Muscle layer of duodenum (tissue), 2 donors: ENCODE measurements at regions not wholly inside any gene's neighbourhood (a gene's known extent, or its start where the extent isn't known, plus 50 kb on each side); places are given as distances from the start of the nearest gene placed in this dataset.

Experiments used
- H3K27ac ChIP-seq: one replicate; pipeline ENCODE4 v1.7.0; 2013; ENCODE audit warnings: mild to moderate bottlenecking, low read length
- H3K27me3 ChIP-seq: one replicate; pipeline ENCODE4 v1.7.0; 2013; ENCODE audit warnings: low read depth, mild to moderate bottlenecking, control low read depth, low read length
- H3K36me3 ChIP-seq, 2 donors: one replicate each; pipeline ENCODE4 v1.7.0; 2013; ENCODE audit warnings: low read length in 2 of 2, control low read depth in 1 of 2, mild to moderate bottlenecking in 1 of 2; ENCODE audit not compliant: insufficient read depth in 2 of 2, control insufficient read depth in 1 of 2
- H3K4me1 ChIP-seq, 2 donors: one replicate each; pipeline ENCODE4 v1.7.0; 2013; ENCODE audit warnings: low read length in 2 of 2, mild to moderate bottlenecking in 2 of 2, control low read depth in 1 of 2, moderate library complexity in 1 of 2; ENCODE audit not compliant: insufficient read depth in 2 of 2, control insufficient read depth in 1 of 2
- H3K4me3 ChIP-seq, 2 donors: one replicate each; pipeline ENCODE4 v1.7.0; 2013; ENCODE audit warnings: low read length in 2 of 2, low read depth in 1 of 2, mild to moderate bottlenecking in 1 of 2
- H3K9me3 ChIP-seq, 2 donors: one replicate each; pipeline ENCODE4 v1.7.0; 2013; ENCODE audit warnings: low read length in 2 of 2, control low read depth in 1 of 2, mild to moderate bottlenecking in 1 of 2; ENCODE audit not compliant: control insufficient read depth in 1 of 2
- donor health status: healthy.

- H3K4me1 ChIP-seq, result no peaks in the 10 kb centered on the region
- no peaks in the 10 kb centered on the region for H3K27me3 ChIP-seq
- H3K27ac ChIP-seq, result no peak overlapping the region
- no peaks in the 10 kb centered on the region for H3K9me3 ChIP-seq
- H3K36me3 ChIP-seq, result no peaks in the 10 kb centered on the region
- no peak overlapping the region for H3K4me3 ChIP-seq
Measured at GRCh38 chr4:77367638-77368037, 210.6 kb downstream of the CCNG2 start.

- Histone ChIP-seq H3K36me3 (no peaks in the 10 kb centered on the region), H3K27me3 (no peaks in the 10 kb centered on the region), H3K4me1 (no peaks in the 10 kb centered on the region), H3K27ac (no peak overlapping the region), H3K4me3 (no peak overlapping the region), H3K9me3 (no peaks in the 10 kb centered on the region)
Measured at GRCh38 chr4:77372375-77372774, 215.4 kb downstream of the CCNG2 start.

GRCh38 chr4:77375866-77376607 lies 219.0 kb downstream of the CCNG2 start:
- Histone ChIP-seq H3K4me3 (no peak overlapping the region), H3K27me3 (no peaks in the 10 kb centered on the region), H3K4me1 (no peaks in the 10 kb centered on the region), H3K9me3 (no peaks in the 10 kb centered on the region), H3K27ac (no peak overlapping the region), H3K36me3 (no peaks in the 10 kb centered on the region)

GRCh38 chr4:77376788-77377460 lies 219.9 kb downstream of the CCNG2 start:
- no peaks in the 10 kb centered on the region for H3K9me3 ChIP-seq
- no peaks in the 10 kb centered on the region for H3K4me1 ChIP-seq
- H3K27ac ChIP-seq, result no peak overlapping the region
- no peak overlapping the region for H3K4me3 ChIP-seq
- no peaks in the 10 kb centered on the region for H3K27me3 ChIP-seq
- H3K36me3 ChIP-seq, result no peaks in the 10 kb centered on the region

DNA sequence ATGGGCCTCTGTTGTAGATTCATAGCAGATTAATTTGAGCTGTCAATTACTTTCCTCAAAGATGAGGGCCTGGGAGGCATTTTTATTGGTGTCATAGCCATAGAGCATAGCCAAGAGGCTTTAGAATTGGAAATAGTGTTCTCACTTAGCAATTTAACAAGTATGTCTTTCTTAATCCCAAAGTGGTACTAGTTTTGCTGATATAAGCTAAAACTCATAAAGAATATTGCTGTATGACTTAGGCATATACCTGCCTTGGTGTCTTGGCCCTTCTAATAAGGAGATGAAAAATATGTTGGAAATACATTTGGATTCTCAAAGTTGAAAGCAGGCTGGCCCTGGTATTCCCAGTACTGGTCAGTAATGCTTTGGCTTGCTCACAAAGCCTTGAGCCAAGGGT lies 221.5 kb upstream of the CXCL13 start:
- H3K27me3 ChIP-seq, result no peaks in the 10 kb centered on the region
- H3K27ac ChIP-seq, result no peak overlapping the region
- no peaks in the 10 kb centered on the region for H3K4me1 ChIP-seq
- no peaks in the 10 kb centered on the region for H3K9me3 ChIP-seq
- no peak overlapping the region for H3K4me3 ChIP-seq
- H3K36me3 ChIP-seq, result no peaks in the 10 kb centered on the region

GRCh38 chr4:77385124-77385969 lies 220.3 kb upstream of the CXCL13 start:
- no peaks in the 10 kb centered on the region for H3K4me1 ChIP-seq
- no peaks in the 10 kb centered on the region for H3K36me3 ChIP-seq
- no peaks in the 10 kb centered on the region for H3K27me3 ChIP-seq
- no peaks in the 10 kb centered on the region for H3K9me3 ChIP-seq
- no peak overlapping the region for H3K27ac ChIP-seq
- no peak overlapping the region for H3K4me3 ChIP-seq

DNA sequence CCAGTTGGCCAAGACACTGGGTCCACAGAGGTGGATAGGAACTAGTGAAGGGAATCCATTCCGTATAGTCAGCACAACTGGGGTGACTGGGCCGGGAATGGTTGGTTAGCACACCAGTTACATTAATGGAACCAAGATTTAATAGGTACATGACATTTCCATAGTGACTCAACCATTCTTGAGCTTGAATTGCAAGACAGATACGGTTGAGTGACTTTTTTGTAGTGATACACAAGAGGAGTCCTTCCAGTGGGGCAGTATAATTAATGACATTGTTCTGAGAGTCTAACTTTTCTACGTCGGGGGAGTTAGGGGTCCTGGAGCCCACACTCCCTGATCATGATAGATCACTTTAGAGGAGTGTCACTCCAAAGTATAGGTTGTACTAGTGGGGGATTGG lies 211.6 kb upstream of the CXCL13 start:
- H3K27me3 ChIP-seq, result no peaks in the 10 kb centered on the region
- no peaks in the 10 kb centered on the region for H3K36me3 ChIP-seq
- no peaks in the 10 kb centered on the region for H3K9me3 ChIP-seq
- no peak overlapping the region for H3K4me3 ChIP-seq
- no peaks in the 10 kb centered on the region for H3K4me1 ChIP-seq
- H3K27ac ChIP-seq, result no peak overlapping the region

DNA sequence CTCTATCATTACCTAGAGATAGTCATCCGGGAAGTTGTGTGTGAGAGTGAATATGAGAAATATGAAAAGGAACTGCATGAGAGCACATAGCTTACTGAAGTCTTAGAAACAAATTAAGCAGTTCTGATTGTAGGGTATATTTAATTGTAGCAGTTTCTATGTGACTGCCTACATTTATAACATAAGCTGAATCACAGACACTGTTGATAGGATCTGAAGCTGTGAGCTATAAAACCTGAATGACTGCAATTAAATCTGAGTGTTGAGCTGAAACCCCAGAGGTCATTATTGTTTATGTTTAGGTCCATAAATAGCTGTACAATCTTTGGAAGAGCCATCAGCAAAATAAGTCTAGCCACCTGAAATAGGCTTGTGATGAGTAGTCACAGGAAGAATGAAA lies 210.1 kb upstream of the CXCL13 start:
- no peak overlapping the region for H3K4me3 ChIP-seq
- no peaks in the 10 kb centered on the region for H3K36me3 ChIP-seq
- no peak overlapping the region for H3K27ac ChIP-seq
- H3K4me1 ChIP-seq, result no peaks in the 10 kb centered on the region
- H3K27me3 ChIP-seq, result no peaks in the 10 kb centered on the region
- H3K9me3 ChIP-seq, result no peaks in the 10 kb centered on the region

DNA sequence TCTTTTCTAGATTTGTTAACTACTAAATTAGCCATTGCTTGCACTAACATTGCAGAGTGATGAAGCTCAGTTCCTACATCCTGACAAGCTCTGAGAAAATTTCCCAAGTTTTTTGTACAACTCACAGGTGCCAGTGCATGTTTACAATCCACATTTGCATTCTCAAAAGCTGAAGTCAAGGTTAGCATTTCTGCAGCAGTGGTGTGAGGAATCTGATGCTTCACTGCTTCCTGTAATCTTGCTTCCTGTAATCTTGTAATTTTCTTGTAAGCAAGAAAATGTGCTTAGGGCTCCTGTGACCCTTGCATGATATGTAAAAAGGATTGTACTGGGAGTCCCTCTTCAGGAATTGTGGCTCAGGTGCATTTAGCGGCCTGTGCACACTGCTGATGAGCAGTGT lies 207.4 kb upstream of the CXCL13 start:
- no peaks in the 10 kb centered on the region for H3K4me1 ChIP-seq
- H3K4me3 ChIP-seq, result no peak overlapping the region
- H3K36me3 ChIP-seq, result no peaks in the 10 kb centered on the region
- no peak overlapping the region for H3K27ac ChIP-seq
- H3K27me3 ChIP-seq, result no peaks in the 10 kb centered on the region
- no peaks in the 10 kb centered on the region for H3K9me3 ChIP-seq

GRCh38 chr4:77399831-77400230 lies 205.8 kb upstream of the CXCL13 start:
- Histone ChIP-seq H3K27ac (no peak overlapping the region), H3K9me3 (no peaks in the 10 kb centered on the region), H3K36me3 (no peaks in the 10 kb centered on the region), H3K4me3 (no peak overlapping the region), H3K4me1 (no peaks in the 10 kb centered on the region), H3K27me3 (no peaks in the 10 kb centered on the region)

GRCh38 chr4:77413766-77414165 lies 191.9 kb upstream of the CXCL13 start:
- Histone ChIP-seq H3K27me3 (no peaks in the 10 kb centered on the region), H3K4me1 (no peaks in the 10 kb centered on the region), H3K4me3 (no peak overlapping the region), H3K36me3 (no peaks in the 10 kb centered on the region), H3K9me3 (no peaks in the 10 kb centered on the region), H3K27ac (no peak overlapping the region)
